ENCODE measurements at regions not wholly inside any gene's neighbourhood (a gene's known extent, or its start where the extent isn't known, plus 50 kb on each side); places are given as distances from the start of the nearest gene placed in this dataset.

- Histone ChIP-seq H4K8ac (ENCODE audit: low read depth, low read length) (no peak overlapping the region), H3K9ac (ENCODE audit: low read depth, low read length, poor library complexity) (no peak overlapping the region), H3K4me3 (ENCODE audit: low read length in 2 of 2) (no peak overlapping the region), H2BK120ac (ENCODE audit: low read depth, low read length) (no peak overlapping the region), H3K14ac (ENCODE audit: low read length) (no peak overlapping the region), H3K9me3 (replicated peaks in 1 of 2; ENCODE audit: control insufficient read depth in 2 of 2, insufficient read depth in 1 of 2, low read depth in 1 of 2, low read length in 2 of 2) (no peaks in the 10 kb centered on the region), H3K23ac (ENCODE audit: low read depth, low read length, poor library complexity) (no peak overlapping the region), H4K91ac (ENCODE audit: low read depth, low read length, poor library complexity) (no peak overlapping the region), H3K27me3 (ENCODE audit: control insufficient read depth in 3 of 3, insufficient read depth in 3 of 3, low read depth in 1 of 3, low read length in 3 of 3) (no peaks in the 10 kb centered on the region), H3K4me2 (ENCODE audit: insufficient read depth, low read length, poor library complexity, severe bottlenecking) (no peak overlapping the region), H3K79me1 (ENCODE audit: low read depth, low read length) (peaks cover 1% of the 10 kb centered on the region), H3K36me3 (replicated peaks in 1 of 2; ENCODE audit: control insufficient read depth in 2 of 2, insufficient read depth in 2 of 2, low read length in 2 of 2) (no peaks in the 10 kb centered on the region), H3K4ac (ENCODE audit: low read length) (no peak overlapping the region), H2BK12ac (ENCODE audit: low read length) (no peak overlapping the region), H2BK15ac (ENCODE audit: low read length) (no peak overlapping the region), H3K4me1 (ENCODE audit: control insufficient read depth in 2 of 2, insufficient read depth in 1 of 2, low read depth in 1 of 2, low read length in 2 of 2) (no peaks in the 10 kb centered on the region), H2BK5ac (ENCODE audit: low read length) (no peak overlapping the region), H2AFZ (ENCODE audit: low read length) (no peak overlapping the region), H3K18ac (ENCODE audit: low read length) (no peak overlapping the region), H3K27ac (replicated peaks; ENCODE audit: low read length) (no peak overlapping the region), H2AK5ac (ENCODE audit: low read depth, low read length) (no peak overlapping the region)
- no peak for DNase-seq (ENCODE audit: low spot score)
- WGBS, 2 donors (ENCODE audit: extremely low coverage in 2 of 2, insufficient read length in 2 of 2, insufficient replicate concordance in 1 of 2) = no CpG with 5 or more reads among the region's 2 CpGs
Measured at GRCh38 chr13:34223984-34224383, 406.0 kb downstream of the RFC3 start.

- peaks cover 1% of the 10 kb centered on the region for H3K79me1 ChIP-seq (ENCODE audit: low read depth, low read length)
- no peaks in the 10 kb centered on the region for H3K4me1 ChIP-seq (ENCODE audit: control insufficient read depth in 2 of 2, insufficient read depth in 1 of 2, low read depth in 1 of 2, low read length in 2 of 2)
- no peak overlapping the region for H3K27ac ChIP-seq (replicated peaks; ENCODE audit: low read length)
- peak overlapping the region; percentile 5 for H4K91ac ChIP-seq (ENCODE audit: low read depth, low read length, poor library complexity)
- no CpG with 5 or more reads among the region's 10 CpGs for WGBS, 2 donors (ENCODE audit: extremely low coverage in 2 of 2, insufficient read length in 2 of 2, insufficient replicate concordance in 1 of 2)
- peak overlapping the region; percentile 11 for H3K18ac ChIP-seq (ENCODE audit: low read length)
- DNase-seq (ENCODE audit: low spot score) = no peak
- no peak overlapping the region for H2AFZ ChIP-seq (ENCODE audit: low read length)
- H2BK5ac ChIP-seq (ENCODE audit: low read length) = no peak overlapping the region
- no peak overlapping the region for H3K14ac ChIP-seq (ENCODE audit: low read length)
- no peak overlapping the region for H2BK12ac ChIP-seq (ENCODE audit: low read length)
- H3K36me3 ChIP-seq (replicated peaks in 1 of 2; ENCODE audit: control insufficient read depth in 2 of 2, insufficient read depth in 2 of 2, low read length in 2 of 2) = no peaks in the 10 kb centered on the region
- H3K27me3 ChIP-seq (ENCODE audit: control insufficient read depth in 3 of 3, insufficient read depth in 3 of 3, low read depth in 1 of 3, low read length in 3 of 3) = no peaks in the 10 kb centered on the region
- H3K4me2 ChIP-seq (ENCODE audit: insufficient read depth, low read length, poor library complexity, severe bottlenecking) = no peak overlapping the region
- no peaks in the 10 kb centered on the region for H3K9me3 ChIP-seq (replicated peaks in 1 of 2; ENCODE audit: control insufficient read depth in 2 of 2, insufficient read depth in 1 of 2, low read depth in 1 of 2, low read length in 2 of 2)
- H2BK15ac ChIP-seq (ENCODE audit: low read length) = no peak overlapping the region
- no peak overlapping the region for H4K8ac ChIP-seq (ENCODE audit: low read depth, low read length)
- no peak overlapping the region for H2BK120ac ChIP-seq (ENCODE audit: low read depth, low read length)
- H3K9ac ChIP-seq (ENCODE audit: low read depth, low read length, poor library complexity) = no peak overlapping the region
- no peak overlapping the region for H3K23ac ChIP-seq (ENCODE audit: low read depth, low read length, poor library complexity)
- H2AK5ac ChIP-seq (ENCODE audit: low read depth, low read length) = no peak overlapping the region
- no peak overlapping the region for H3K4me3 ChIP-seq (ENCODE audit: low read length in 2 of 2)
- H3K4ac ChIP-seq (ENCODE audit: low read length) = no peak overlapping the region
Measured at GRCh38 chr13:34224877-34225276, 406.9 kb downstream of the RFC3 start.

- no peak overlapping the region for H2BK120ac ChIP-seq (ENCODE audit: low read depth, low read length)
- H4K91ac ChIP-seq (ENCODE audit: low read depth, low read length, poor library complexity) = no peak overlapping the region
- no peak overlapping the region for H2BK15ac ChIP-seq (ENCODE audit: low read length)
- H3K23ac ChIP-seq (ENCODE audit: low read depth, low read length, poor library complexity) = no peak overlapping the region
- no peaks in the 10 kb centered on the region for H3K27me3 ChIP-seq (ENCODE audit: control insufficient read depth in 3 of 3, insufficient read depth in 3 of 3, low read depth in 1 of 3, low read length in 3 of 3)
- H2BK5ac ChIP-seq (ENCODE audit: low read length) = no peak overlapping the region
- H3K4me3 ChIP-seq (ENCODE audit: low read length in 2 of 2) = no peak overlapping the region
- H3K9ac ChIP-seq (ENCODE audit: low read depth, low read length, poor library complexity) = no peak overlapping the region
- H3K4me2 ChIP-seq (ENCODE audit: insufficient read depth, low read length, poor library complexity, severe bottlenecking) = no peak overlapping the region
- no peak overlapping the region for H2BK12ac ChIP-seq (ENCODE audit: low read length)
- no peak overlapping the region for H2AK5ac ChIP-seq (ENCODE audit: low read depth, low read length)
- no peaks in the 10 kb centered on the region for H3K9me3 ChIP-seq (replicated peaks in 1 of 2; ENCODE audit: control insufficient read depth in 2 of 2, insufficient read depth in 1 of 2, low read depth in 1 of 2, low read length in 2 of 2)
- H3K4me1 ChIP-seq (ENCODE audit: control insufficient read depth in 2 of 2, insufficient read depth in 1 of 2, low read depth in 1 of 2, low read length in 2 of 2) = no peaks in the 10 kb centered on the region
- no peak overlapping the region for H3K4ac ChIP-seq (ENCODE audit: low read length)
- no peaks in the 10 kb centered on the region for H3K36me3 ChIP-seq (replicated peaks in 1 of 2; ENCODE audit: control insufficient read depth in 2 of 2, insufficient read depth in 2 of 2, low read length in 2 of 2)
- H3K79me1 ChIP-seq (ENCODE audit: low read depth, low read length) = peaks cover 1% of the 10 kb centered on the region
- H2AFZ ChIP-seq (ENCODE audit: low read length) = no peak overlapping the region
- no peak overlapping the region for H3K18ac ChIP-seq (ENCODE audit: low read length)
- DNase-seq (ENCODE audit: low spot score) = no peak
- no peak overlapping the region for H4K8ac ChIP-seq (ENCODE audit: low read depth, low read length)
- H3K27ac ChIP-seq (replicated peaks; ENCODE audit: low read length) = no peak overlapping the region
- no peak overlapping the region for H3K14ac ChIP-seq (ENCODE audit: low read length)
Measured at GRCh38 chr13:34230271-34230670, 412.3 kb downstream of the RFC3 start.

- no peak overlapping the region for H2BK15ac ChIP-seq (ENCODE audit: low read length)
- no peaks in the 10 kb centered on the region for H3K4me1 ChIP-seq (ENCODE audit: control insufficient read depth in 2 of 2, insufficient read depth in 1 of 2, low read depth in 1 of 2, low read length in 2 of 2)
- no peak overlapping the region for H2AFZ ChIP-seq (ENCODE audit: low read length)
- no peak overlapping the region for H2AK5ac ChIP-seq (ENCODE audit: low read depth, low read length)
- WGBS, 2 donors (ENCODE audit: extremely low coverage in 2 of 2, insufficient read length in 2 of 2, insufficient replicate concordance in 1 of 2) = no CpG with 5 or more reads among the region's 5 CpGs
- no peak overlapping the region for H3K23ac ChIP-seq (ENCODE audit: low read depth, low read length, poor library complexity)
- no peak overlapping the region for H2BK12ac ChIP-seq (ENCODE audit: low read length)
- no peaks in the 10 kb centered on the region for H3K9me3 ChIP-seq (replicated peaks in 1 of 2; ENCODE audit: control insufficient read depth in 2 of 2, insufficient read depth in 1 of 2, low read depth in 1 of 2, low read length in 2 of 2)
- H3K36me3 ChIP-seq (replicated peaks in 1 of 2; ENCODE audit: control insufficient read depth in 2 of 2, insufficient read depth in 2 of 2, low read length in 2 of 2) = no peaks in the 10 kb centered on the region
- H3K4ac ChIP-seq (ENCODE audit: low read length) = no peak overlapping the region
- H3K27me3 ChIP-seq (ENCODE audit: control insufficient read depth in 3 of 3, insufficient read depth in 3 of 3, low read depth in 1 of 3, low read length in 3 of 3) = no peaks in the 10 kb centered on the region
- H2BK120ac ChIP-seq (ENCODE audit: low read depth, low read length) = no peak overlapping the region
- no peak for DNase-seq (ENCODE audit: low spot score)
- no peak overlapping the region for H2BK5ac ChIP-seq (ENCODE audit: low read length)
- no peak overlapping the region for H3K4me2 ChIP-seq (ENCODE audit: insufficient read depth, low read length, poor library complexity, severe bottlenecking)
- H4K8ac ChIP-seq (ENCODE audit: low read depth, low read length) = no peak overlapping the region
- no peak overlapping the region for H3K9ac ChIP-seq (ENCODE audit: low read depth, low read length, poor library complexity)
- no peak overlapping the region for H3K4me3 ChIP-seq (ENCODE audit: low read length in 2 of 2)
- H3K79me1 ChIP-seq (ENCODE audit: low read depth, low read length) = no peaks in the 10 kb centered on the region
- no peak overlapping the region for H3K18ac ChIP-seq (ENCODE audit: low read length)
- H3K14ac ChIP-seq (ENCODE audit: low read length) = no peak overlapping the region
- no peak overlapping the region for H3K27ac ChIP-seq (replicated peaks; ENCODE audit: low read length)
- H4K91ac ChIP-seq (ENCODE audit: low read depth, low read length, poor library complexity) = no peak overlapping the region
Measured at GRCh38 chr13:34241332-34241731, 423.4 kb downstream of the RFC3 start.

All from neuronal stem cell (in vitro differentiated cells).